Neural progenitor cell (in vitro differentiated cells): ENCODE measurements at regions not wholly inside any gene's neighbourhood (a gene's known extent, or its start where the extent isn't known, plus 50 kb on each side); places are given as distances from the start of the nearest gene placed in this dataset.

Source experiments
- CTCF ChIP-seq: fragments of 200-600 bp; sonication (generic); IDR thresholded peaks from 2 replicates; pipeline ENCODE4 v1.5.1; 2017; ENCODE audit warnings: antibody characterized with exemption, mild to moderate bottlenecking
- EZH2 ChIP-seq: fragments of 200-600 bp; sonication (generic); IDR thresholded peaks from 2 replicates; pipeline ENCODE4 v1.6.1; 2017; ENCODE audit warnings: antibody characterized with exemption, mild to moderate bottlenecking, moderate library complexity
- EZH2phosphoT487 ChIP-seq: fragments of 200-600 bp; sonication (generic); IDR thresholded peaks from 2 replicates; pipeline ENCODE4 v1.6.1; 2017; ENCODE audit warnings: antibody characterized with exemption

DNA sequence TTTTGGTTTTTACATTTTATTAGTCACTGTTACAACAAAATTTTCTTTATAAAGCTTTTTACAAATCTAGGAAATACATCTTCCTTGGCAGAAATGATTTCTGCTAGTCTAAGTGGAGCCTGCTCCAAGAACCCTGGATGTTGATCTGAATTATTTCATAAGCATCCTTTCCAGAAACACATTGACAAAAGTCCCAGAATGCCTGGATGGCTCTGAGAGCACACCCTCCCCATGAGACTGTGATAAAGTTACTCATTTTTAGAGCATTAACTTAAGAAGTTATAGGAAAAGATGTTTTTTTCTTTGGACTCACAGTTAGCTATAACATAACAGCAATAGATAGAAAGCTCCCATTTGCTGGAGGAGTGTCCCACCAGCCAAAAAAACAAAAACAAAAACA, 559.6 kb upstream of the SPRY2 start:
- TF ChIP-seq CTCF: no peak
- TF ChIP-seq EZH2: no peak
- no peak for TF ChIP-seq EZH2phosphoT487
